ENCODE measurements at regions not wholly inside any gene's neighbourhood (a gene's known extent, or its start where the extent isn't known, plus 50 kb on each side); places are given as distances from the start of the nearest gene placed in this dataset.

- H3K36me3 ChIP-seq (ENCODE audit: insufficient read depth): no peaks in the 10 kb centered on the region
- no peak overlapping the region for H3K4me2 ChIP-seq
- H3K27ac ChIP-seq (ENCODE audit: low read depth): no peak overlapping the region
- H4K20me1 ChIP-seq (replicated peaks; ENCODE audit: insufficient read depth): no peaks in the 10 kb centered on the region
- peaks cover 3% of the 10 kb centered on the region; the same call in 1 of the 2 replicates for H3K9me2 ChIP-seq (ENCODE audit: insufficient read depth)
- Mint-ChIP-seq H3K4me3 (no peak overlapping the region), H3K4me1 (peaks cover 45% of the 10 kb centered on the region), H3K36me3 (ENCODE audit: low read depth) (peaks cover 18% of the 10 kb centered on the region; the same call in 2 of the 3 replicates), H3K9me3 (peaks cover 20% of the 10 kb centered on the region), H3K27me3 (ENCODE audit: insufficient read depth, low read depth, poor library complexity) (peaks cover 4% of the 10 kb centered on the region), H3K27ac (no peak overlapping the region)
- no peaks in the 10 kb centered on the region for H3F3A ChIP-seq (replicated peaks; ENCODE audit: low read depth)
- H3K79me2 ChIP-seq (replicated peaks; ENCODE audit: insufficient read depth): no peaks in the 10 kb centered on the region
- H3K4me3 ChIP-seq: no peak overlapping the region
- H2AFZ ChIP-seq: 0 out of 2 replicates have a peak overlapping the region, but pooled peaks have one; percentile 24
- DNase-seq (ENCODE audit: low spot score): no peak
- no peaks in the 10 kb centered on the region for H3K27me3 ChIP-seq (ENCODE audit: insufficient read depth)
- no peak for ATAC-seq
- TF ChIP-seq NANOG (IDR thresholded peaks at IDR 0.05; ENCODE audit: borderline replicate concordance): no peak
- no peak for TF ChIP-seq EZH2phosphoT487 (IDR thresholded peaks at IDR 0.05; ENCODE audit: unreplicated experiment)
- no peak for TF ChIP-seq JUNB (IDR thresholded peaks at IDR 0.05; ENCODE audit: unreplicated experiment)
- TF ChIP-seq ETS1 (IDR thresholded peaks at IDR 0.05): no peak
- TF ChIP-seq, protein P1, sequence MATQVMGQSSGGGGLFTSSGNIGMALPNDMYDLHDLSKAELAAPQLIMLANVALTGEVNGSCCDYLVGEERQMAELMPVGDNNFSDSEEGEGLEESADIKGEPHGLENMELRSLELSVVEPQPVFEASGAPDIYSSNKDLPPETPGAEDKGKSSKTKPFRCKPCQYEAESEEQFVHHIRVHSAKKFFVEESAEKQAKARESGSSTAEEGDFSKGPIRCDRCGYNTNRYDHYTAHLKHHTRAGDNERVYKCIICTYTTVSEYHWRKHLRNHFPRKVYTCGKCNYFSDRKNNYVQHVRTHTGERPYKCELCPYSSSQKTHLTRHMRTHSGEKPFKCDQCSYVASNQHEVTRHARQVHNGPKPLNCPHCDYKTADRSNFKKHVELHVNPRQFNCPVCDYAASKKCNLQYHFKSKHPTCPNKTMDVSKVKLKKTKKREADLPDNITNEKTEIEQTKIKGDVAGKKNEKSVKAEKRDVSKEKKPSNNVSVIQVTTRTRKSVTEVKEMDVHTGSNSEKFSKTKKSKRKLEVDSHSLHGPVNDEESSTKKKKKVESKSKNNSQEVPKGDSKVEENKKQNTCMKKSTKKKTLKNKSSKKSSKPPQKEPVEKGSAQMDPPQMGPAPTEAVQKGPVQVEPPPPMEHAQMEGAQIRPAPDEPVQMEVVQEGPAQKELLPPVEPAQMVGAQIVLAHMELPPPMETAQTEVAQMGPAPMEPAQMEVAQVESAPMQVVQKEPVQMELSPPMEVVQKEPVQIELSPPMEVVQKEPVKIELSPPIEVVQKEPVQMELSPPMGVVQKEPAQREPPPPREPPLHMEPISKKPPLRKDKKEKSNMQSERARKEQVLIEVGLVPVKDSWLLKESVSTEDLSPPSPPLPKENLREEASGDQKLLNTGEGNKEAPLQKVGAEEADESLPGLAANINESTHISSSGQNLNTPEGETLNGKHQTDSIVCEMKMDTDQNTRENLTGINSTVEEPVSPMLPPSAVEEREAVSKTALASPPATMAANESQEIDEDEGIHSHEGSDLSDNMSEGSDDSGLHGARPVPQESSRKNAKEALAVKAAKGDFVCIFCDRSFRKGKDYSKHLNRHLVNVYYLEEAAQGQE (IDR thresholded peaks at IDR 0.05; ENCODE audit: unreplicated experiment): no peak
- no peak for TF ChIP-seq STAT1 (IDR thresholded peaks at IDR 0.05; ENCODE audit: unreplicated experiment)
- TF ChIP-seq ZNF114 (CRISPR knock-in tag; IDR thresholded peaks at IDR 0.05): no peak
- no peak for TF ChIP-seq ZNF331 (CRISPR knock-in tag; IDR thresholded peaks at IDR 0.05; ENCODE audit: low read depth)
- TF ChIP-seq POLR2AphosphoS5 (IDR thresholded peaks at IDR 0.05; ENCODE audit: low read depth): no peak
- no peak for TF ChIP-seq EZH2 (IDR thresholded peaks at IDR 0.05; ENCODE audit: low read depth, unreplicated experiment)
- TF ChIP-seq, protein P2, sequence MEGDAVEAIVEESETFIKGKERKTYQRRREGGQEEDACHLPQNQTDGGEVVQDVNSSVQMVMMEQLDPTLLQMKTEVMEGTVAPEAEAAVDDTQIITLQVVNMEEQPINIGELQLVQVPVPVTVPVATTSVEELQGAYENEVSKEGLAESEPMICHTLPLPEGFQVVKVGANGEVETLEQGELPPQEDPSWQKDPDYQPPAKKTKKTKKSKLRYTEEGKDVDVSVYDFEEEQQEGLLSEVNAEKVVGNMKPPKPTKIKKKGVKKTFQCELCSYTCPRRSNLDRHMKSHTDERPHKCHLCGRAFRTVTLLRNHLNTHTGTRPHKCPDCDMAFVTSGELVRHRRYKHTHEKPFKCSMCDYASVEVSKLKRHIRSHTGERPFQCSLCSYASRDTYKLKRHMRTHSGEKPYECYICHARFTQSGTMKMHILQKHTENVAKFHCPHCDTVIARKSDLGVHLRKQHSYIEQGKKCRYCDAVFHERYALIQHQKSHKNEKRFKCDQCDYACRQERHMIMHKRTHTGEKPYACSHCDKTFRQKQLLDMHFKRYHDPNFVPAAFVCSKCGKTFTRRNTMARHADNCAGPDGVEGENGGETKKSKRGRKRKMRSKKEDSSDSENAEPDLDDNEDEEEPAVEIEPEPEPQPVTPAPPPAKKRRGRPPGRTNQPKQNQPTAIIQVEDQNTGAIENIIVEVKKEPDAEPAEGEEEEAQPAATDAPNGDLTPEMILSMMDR (conservative IDR thresholded peaks at IDR 0.05; ENCODE audit: low read depth in 2 of 2): no peak
- TF ChIP-seq ZNF462 (CRISPR knock-in tag; IDR thresholded peaks at IDR 0.05): no peak
- TF ChIP-seq CREB1 (CRISPR knock-in tag; IDR thresholded peaks at IDR 0.05; ENCODE audit: low read depth): no peak
- peaks cover 15% of the 10 kb centered on the region for H3K4me1 ChIP-seq (ENCODE audit: insufficient read depth)
Measured at GRCh38 chr14:65184032-65184764, 81.9 kb upstream of the MAX start.

All from GM23338 (cell line).